NCI-H510A (cell line): ENCODE measurements at regions not wholly inside any gene's neighbourhood (a gene's known extent, or its start where the extent isn't known, plus 50 kb on each side); places are given as distances from the start of the nearest gene placed in this dataset.

Experiments used
- DNase-seq: peaks from one replicate; lab custom pipeline; 2025; lab: John Stamatoyannopoulos, UW

DNA sequence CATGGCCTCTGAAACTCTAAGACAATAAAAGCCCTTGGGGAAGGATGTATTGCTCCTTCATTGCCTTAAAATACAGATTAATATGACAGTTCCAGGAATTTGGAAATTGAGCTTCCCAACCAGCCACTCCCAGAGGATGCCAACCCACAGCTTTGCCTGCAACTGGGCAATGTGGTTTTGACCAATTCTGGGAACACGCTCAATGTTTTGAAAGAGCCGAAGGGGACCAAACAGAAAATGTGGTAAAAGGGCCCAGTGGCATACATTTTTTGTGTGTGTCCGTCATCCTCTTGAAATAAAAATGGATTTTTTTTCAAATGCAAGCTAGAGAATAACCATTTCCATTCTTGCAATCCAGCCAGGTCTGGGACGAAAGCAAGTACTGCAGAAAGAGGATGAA lies 88.3 kb upstream of the PLEKHG7 start:
- DNase-seq, result no peak

GRCh38 chr12:92614001-92614400 lies 88.8 kb upstream of the PLEKHG7 start:
- DNase-seq, result no peak

GRCh38 chr12:92612611-92613010 lies 90.2 kb upstream of the PLEKHG7 start:
- DNase-seq, result no peak

GRCh38 chr12:92608151-92609091 lies 94.4 kb upstream of the PLEKHG7 start:
- no peak for DNase-seq

DNA sequence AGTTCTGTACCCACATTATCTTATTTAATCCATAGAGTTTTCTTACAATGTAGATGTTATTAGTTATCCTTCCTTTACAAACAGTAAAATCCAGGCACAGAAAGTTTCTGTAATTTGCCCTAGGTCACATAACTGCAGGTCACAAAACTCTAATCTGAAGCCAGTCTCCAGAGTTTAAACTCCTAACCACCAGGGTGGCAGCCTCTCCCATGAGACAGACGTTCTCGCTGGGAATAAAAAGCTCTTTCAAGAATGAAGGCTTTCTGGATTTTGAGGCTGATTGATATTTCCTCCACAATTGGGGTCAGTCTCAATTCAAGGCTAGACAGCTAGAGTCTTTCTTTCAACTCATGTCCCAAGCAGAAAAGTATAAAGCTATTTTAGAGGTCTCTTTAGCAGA lies 95.8 kb upstream of the PLEKHG7 start:
- DNase-seq, result no peak

DNA sequence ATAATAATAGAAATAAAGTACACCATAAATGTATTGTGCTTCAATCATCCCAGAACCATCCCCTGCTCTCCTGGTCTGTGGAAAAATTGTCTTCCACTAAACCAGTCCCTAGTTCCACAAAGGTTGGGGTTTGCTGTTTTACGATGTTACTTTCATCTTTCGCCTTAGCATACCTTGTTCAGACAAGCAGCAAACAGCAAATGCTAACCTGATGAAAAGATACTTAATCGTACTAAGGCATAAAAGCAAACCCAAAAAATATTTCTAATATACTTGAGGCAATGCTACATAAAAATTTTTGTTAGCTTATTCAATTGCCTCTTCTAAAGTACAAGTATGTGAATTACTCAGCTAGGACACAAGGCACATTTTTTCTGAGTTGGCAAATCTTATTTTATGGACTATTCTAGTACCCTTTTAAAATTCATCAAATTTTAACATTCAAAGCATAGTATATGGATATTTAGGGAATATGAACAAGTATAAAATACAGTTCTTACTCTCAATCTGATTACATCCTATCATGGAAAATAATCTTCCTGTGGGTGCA lies 97.1 kb upstream of the PLEKHG7 start:
- no peak for DNase-seq

DNA sequence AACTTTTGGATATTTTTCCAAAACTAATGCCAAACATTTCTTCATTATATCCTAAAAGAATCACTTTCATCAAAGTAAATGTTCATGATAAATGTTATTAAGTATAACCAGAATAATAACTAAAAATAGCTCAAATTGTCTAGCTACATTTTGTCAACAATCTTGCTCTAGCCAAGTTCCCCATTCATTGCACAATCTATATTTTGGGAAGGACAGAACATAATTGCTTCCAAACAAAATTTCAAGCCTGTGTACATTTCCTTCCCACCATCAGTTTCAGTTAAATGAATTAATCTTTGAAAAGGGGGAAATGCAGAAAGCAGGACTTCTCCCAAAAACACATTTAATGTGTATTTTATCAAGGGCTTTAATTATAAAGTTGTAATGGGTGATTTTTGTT lies 98.0 kb upstream of the PLEKHG7 start:
- DNase-seq, result no peak

DNA sequence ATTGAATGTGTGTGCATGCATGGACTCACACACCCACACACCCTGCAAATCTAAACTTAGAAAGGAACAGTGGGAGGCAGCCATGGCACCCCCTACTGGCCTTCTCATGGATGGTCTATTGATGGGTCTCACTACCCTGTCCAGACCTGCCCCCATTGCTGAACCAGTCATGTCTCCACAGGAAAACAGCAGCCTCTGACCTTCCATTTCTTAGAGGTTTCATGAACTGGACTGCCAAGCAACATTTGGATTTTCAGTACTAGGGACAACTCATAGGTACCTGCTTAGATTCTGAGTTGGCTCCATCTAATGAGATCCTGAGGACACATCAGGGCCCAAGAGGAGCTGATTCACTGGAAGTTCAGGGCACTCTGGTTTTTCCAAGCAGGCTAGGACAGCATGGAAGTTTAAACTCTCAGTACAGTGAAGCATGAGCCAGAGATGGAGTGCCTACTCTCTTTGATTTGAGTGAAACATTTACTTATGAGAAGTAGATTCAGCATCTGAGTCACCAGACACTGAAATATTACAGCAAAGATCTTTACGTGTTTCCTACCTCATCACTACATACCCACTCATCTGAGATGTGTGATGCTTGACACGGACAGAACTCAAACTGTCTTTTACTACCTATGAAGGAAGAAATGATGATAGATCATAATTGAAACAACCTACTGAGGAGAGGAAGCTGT lies 98.9 kb upstream of the PLEKHG7 start:
- no peak for DNase-seq

DNA sequence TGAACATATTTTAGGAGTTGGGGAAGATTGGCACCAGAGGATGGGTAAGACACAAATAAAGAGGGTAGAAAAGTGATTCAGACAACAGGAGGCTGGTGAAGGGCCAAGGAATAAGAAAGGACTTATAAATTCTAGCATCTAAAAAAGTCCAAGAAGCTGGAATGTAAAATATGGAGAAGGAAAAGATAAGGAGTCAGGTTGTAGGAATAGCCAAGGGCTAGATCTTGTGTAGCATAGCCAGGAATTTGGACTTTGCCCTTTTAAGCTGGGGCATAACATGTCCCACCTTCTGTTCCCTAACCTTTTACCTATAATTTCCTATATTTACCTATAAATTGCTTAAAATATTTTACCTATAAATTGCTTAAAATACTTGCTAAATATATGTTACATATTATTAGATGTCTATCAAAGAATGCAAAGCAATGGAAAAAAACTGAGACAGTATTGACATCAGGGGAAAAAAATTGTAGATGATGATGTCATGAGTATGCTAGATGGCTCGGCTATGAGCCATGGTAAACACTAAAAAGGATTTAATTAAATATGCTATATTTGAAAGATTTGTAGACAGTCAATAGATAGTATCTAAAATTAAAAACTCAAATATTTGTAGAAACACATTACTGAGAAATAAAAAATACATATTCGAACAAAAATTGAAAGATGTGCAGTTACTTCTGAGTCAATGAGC lies 99.7 kb upstream of the PLEKHG7 start:
- DNase-seq, result no peak

- no peak for DNase-seq
These were observed 100.3 kb upstream of the PLEKHG7 start for GRCh38 chr12:92602476-92602875.

DNA sequence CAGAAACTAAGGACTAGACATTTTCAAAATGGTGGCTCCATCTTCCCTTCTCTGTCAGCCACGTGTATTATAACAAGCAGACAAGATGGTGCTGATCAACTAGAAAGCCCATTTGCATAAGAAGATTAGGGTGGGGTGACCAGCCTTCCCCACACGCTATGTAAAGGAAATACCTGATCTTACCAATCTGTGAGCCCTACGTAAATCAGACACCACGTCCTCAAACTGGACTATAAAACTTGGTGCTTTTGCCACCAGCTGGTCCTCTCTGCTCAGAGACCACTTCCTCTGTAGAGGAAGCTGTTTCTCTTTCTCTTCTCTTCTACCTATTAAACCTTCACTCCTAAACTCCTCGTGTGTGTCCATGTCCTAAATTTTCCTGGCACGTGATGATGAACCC lies 101.1 kb upstream of the PLEKHG7 start:
- no peak for DNase-seq

GRCh38 chr12:92601176-92601575 lies 101.6 kb upstream of the PLEKHG7 start:
- no peak for DNase-seq

DNA sequence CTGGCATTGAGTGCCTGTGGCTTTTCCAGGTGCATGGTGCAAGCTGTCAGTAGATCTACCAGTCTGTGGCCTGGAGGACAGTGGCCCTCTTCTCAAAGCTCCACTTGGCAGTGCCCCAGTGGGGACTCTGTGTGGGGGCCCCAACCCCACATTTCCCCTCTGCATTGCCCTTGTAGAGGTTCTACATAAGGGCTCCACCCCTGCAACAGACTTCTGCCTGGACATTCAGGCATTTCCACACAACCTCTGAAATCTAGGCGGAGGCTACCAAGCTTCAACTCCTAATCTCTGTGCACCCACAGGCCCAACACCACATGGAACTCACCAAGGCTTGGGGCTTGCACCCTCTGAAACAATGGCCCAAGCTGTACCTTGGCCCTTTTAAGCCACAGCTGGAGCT lies 102.7 kb upstream of the PLEKHG7 start:
- no peak for DNase-seq

- no peak for DNase-seq
These were observed 104.8 kb upstream of the PLEKHG7 start for GRCh38 chr12:92597997-92598396.

GRCh38 chr12:92597118-92597517 lies 105.7 kb upstream of the PLEKHG7 start:
- no peak for DNase-seq

GRCh38 chr12:92596383-92596782 lies 106.4 kb upstream of the PLEKHG7 start:
- DNase-seq, result no peak

- no peak for DNase-seq
These were observed 107.1 kb upstream of the PLEKHG7 start for GRCh38 chr12:92595663-92596062.

DNA sequence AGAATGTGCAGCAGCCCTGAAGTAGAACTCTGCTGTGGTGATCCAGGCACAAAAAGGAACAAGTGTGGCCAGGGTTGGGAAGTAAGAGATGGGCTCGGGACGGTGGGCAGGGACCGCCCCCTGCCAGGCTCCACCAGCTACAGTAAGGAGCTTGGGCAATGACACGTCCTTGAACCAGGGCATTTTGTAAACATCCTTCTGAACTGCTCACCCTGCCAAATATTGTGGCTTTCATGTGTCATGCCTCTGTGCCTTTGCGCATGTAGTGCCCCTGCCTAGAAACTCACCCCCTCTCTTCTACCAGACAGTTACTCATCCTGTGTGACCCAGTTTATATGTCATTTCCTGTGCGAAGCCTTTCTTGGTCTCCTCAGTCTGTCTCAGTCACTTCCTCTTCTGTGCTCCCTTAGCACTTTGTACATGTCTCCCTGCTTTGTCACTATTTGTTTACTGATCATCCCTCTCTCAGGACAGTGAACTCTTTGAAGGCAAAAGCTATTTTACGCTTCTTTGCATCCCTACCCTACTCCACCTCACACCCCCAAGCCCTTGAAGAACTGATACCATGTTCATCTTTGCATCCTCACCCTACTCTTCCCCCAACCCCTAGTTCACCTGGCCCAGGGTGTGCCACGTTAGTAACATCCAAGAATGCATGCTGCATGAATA lies 108.9 kb upstream of the PLEKHG7 start:
- DNase-seq, result no peak

DNA sequence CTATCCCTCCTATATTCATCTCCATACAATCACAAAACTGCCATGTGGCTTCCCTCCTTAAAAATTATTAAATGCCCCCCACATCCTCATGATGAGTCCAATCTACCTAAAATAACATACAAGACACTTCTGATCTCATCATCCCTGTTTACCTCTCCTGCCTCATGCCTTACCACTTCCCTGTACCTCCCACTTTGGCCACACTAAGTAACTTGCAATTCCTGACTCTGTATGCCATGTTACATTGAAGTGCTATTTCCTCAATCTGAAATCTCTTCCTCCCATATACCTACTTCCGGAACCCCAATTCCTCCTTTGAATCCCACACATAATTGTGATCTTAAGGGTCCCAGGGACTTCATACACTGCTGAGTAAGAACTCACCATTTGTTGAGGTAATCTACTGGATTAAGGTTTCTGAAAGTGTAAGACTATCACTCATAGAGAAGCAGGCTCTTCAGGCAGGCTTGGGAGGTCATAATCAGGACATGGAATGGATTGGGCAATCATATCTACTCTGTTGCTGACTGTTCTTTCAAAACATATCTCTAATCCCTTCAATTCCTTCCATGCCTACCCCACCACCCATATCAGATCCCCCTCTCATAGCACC lies 117.6 kb upstream of the PLEKHG7 start:
- DNase-seq, result no peak

- no peak for DNase-seq
These were observed 118.9 kb upstream of the PLEKHG7 start for GRCh38 chr12:92583910-92584309.

DNA sequence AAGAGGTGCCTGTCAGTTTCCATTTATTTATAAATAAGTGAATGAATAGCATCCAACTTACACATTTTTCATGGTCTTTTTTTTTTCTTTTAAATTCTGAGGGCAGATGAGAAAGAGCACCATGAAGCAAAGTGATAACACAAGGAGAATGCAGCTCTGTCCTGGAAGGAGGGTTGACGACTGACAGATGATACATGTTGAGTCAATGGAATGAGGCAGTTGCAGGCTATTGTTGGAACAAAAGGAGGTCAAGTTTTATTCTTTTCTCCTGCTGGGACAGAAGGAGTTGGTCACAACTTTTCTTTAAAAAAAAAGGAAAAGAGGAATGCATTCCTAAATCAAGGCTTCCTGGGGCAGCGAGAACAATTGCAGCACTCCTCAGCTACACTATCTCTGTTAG lies 119.9 kb upstream of the PLEKHG7 start:
- no peak for DNase-seq

DNA sequence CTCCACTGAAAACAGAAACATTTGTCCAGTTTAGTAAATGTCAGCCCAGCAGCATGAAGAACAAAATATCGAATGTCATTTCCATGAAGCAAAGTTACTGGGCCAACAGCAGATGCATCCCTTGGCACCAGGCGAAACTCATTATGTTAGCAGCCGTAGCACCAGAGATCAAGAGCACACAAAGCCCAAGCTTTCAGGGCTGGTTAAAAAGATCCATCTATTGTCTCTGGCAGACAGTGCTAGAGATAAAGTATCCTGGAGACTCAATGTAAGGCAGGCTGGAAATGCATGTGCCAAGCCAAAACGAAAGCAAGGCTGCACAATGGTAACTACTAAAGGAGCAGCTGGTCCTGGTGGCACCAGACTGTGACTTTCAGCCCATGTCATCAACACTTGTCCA lies 120.3 kb upstream of the PLEKHG7 start:
- DNase-seq, result no peak
